AG09319 (cell line): ENCODE measurements at regions not wholly inside any gene's neighbourhood (a gene's known extent, or its start where the extent isn't known, plus 50 kb on each side); places are given as distances from the start of the nearest gene placed in this dataset.

Experiments used
- DNase-seq: peaks from one replicate; pipeline ENCODE4 v3.0.0-alpha.2; 2010; ENCODE audit warnings: low read depth; ENCODE audit errors: extremely low read depth
- TF ChIP-seq, protein P1 (sequence below): IDR thresholded peaks from 2 replicates; pipeline ENCODE4 v1.5.1; 2011; ENCODE audit warnings: low read depth, mild to moderate bottlenecking, inconsistent platforms, low read length, moderate library complexity

DNA sequence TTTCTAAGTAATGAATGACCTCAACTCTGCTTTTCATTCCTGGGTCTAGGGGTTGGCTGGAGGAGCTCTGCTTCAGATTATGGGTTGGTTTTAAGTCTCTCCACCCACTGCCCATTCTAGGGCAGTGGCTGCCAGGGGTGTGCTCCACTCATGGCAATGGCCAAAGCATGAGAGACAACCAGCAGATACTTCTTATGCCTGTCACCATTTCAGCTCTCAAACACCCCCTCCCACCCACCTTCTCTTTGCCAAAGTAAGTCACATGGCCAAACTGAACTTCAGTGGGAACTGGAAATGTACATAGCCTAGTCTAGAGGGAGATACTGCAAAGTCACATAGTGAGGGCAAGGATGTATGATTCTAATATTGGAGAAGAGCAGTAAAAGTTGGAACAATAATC, 285.3 kb downstream of the RPLP1 start:
- TF ChIP-seq, protein P1, sequence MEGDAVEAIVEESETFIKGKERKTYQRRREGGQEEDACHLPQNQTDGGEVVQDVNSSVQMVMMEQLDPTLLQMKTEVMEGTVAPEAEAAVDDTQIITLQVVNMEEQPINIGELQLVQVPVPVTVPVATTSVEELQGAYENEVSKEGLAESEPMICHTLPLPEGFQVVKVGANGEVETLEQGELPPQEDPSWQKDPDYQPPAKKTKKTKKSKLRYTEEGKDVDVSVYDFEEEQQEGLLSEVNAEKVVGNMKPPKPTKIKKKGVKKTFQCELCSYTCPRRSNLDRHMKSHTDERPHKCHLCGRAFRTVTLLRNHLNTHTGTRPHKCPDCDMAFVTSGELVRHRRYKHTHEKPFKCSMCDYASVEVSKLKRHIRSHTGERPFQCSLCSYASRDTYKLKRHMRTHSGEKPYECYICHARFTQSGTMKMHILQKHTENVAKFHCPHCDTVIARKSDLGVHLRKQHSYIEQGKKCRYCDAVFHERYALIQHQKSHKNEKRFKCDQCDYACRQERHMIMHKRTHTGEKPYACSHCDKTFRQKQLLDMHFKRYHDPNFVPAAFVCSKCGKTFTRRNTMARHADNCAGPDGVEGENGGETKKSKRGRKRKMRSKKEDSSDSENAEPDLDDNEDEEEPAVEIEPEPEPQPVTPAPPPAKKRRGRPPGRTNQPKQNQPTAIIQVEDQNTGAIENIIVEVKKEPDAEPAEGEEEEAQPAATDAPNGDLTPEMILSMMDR: no peak
- no peak for DNase-seq

DNA sequence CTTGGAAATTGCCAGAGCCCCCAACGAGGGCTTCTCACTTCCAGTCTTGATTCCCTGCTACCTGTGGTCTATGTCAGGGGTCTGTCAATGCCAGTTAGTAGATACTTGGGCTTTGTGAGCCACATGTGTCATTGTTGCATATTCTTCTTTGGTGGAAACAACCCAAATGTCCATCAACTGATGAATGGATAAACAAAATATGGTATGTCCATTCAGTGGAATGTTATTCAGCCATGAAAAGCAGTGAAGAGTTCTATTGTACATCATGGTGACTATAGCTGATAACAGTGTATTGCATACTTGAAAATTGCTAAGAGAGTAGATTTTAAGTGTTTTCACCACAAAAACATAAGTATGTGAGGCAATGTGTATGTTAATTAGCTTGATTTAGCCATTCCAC, 288.1 kb downstream of the RPLP1 start:
- TF ChIP-seq, protein P1: no peak

DNA sequence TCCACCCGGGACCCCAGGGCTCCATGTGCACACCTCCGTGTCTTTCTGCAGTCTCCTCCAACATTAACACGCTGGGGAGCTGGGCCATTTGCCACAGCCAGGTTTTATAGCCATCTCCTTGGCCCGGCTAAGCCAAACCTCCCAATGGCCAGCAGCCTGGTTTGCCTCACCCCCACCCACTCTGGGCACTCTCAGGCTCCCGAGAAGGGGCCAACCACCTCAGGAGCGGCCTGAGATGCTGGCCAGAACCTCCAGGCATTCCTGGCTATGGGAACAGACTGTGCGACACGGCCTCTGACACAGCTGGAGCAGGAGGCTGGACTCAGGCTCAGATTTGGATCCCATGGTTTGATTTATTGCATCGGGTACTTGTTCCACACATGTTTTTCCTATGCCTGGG, 289.7 kb downstream of the RPLP1 start:
- no peak for DNase-seq
- TF ChIP-seq, protein P1: no peak

More for the DNA sequence above, 288.1 kb downstream of the RPLP1 start:
- DNase-seq: no peak

DNA sequence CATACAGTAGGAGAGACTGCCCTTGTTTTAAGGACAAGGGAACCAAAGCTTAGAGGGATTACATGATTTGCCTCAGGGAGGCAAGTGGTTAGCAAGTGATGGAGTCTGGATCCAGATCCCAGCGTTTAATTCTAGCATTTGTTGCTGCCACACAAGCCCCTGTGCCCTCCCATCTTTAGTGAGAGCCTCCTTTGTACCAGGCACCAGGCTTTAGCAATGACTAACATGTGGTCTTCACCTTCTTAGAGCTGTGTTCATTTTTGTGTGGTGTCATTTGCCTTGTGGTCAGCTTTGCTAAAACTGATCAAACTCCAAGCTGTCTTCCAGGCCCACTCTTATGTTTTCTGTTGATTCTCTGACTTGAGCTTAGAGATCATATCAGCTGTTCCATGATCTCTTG, 290.5 kb downstream of the RPLP1 start:
- TF ChIP-seq, protein P1: no peak
- DNase-seq: no peak

DNA sequence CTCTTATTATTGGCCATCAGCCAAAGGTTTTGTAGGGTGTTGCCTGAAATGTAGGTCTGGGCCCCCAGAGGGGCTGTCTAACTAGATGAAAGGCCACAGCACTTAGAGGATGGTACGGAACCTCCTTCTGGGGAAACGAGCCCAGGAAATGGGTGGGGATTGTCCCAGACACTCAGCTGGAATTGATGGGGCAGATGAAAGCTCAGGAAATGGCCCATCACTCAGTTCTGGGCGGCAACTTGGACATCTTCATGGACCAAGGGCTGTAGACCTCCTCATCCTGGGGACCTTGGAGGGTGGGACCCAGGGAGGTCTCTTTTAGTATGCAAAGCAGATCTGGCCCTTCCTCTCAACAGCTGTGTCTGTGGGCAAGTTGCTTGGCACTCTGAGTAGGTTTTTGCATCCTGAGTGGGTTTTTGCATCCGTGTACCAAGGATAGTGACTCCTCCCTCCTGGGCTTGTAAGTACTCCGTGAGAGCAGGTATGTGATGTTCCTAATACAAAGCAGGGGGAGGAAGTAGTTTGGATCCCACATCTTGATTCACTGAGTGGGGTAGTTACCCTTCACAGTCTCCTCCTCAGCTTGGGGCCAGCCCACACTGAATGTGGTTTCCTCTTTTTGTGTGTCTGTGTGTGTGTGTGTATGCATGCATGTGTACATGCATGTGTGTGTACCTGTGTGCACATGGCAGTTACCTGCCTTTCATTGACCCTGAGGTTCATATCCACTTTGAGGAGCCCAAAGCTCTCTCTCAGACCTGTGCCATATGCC, 292.0 kb downstream of the RPLP1 start:
- DNase-seq: no peak
- TF ChIP-seq, protein P1: no peak

DNA sequence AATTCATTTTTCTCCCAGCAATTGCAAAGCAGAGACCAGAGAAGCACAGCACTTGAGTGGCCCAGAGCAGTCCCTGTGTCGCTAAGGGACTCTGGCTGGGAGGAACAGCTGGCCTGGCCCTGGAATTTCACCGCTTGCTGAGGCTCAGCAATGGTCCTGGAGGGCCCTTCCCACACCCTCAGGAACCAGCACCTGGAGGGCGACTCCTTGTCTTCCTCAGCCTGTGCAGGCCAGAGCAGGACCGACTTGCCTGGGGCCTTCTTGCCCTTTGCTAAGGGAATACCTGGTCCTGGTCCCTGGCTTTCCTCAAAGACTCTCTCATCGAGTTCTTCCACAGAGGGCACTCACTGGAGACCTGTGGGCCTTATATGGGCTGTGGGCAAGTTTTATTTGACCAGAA, 294.6 kb downstream of the RPLP1 start:
- no peak for DNase-seq
- TF ChIP-seq, protein P1: no peak

DNA sequence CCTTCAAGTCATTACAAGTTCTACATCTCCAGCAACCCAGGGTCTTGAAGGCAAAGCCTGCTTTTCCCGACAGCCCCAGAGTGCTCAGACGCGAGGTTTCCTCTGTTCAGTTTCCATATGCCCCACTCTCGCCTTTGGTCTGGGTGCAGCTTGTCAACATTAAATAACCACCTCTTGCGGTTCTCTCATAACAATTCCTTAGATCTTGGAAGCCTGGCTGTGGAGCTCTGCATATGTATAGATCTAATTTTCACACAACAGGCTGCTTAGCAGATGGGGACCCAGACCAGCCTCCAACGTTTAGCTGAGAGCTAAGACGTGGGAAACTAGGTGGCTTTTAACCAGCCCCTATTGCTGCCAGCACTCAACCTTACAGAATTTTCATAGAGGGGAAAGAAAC, 295.5 kb downstream of the RPLP1 start:
- DNase-seq: no peak
- TF ChIP-seq, protein P1: no peak
